HUDEP-2 (cell line): ENCODE measurements at regions not wholly inside any gene's neighbourhood (a gene's known extent, or its start where the extent isn't known, plus 50 kb on each side); places are given as distances from the start of the nearest gene placed in this dataset.
"Not testable (repeated sequence)": the region's sequence is repeated elsewhere in the genome, so short reads cannot be mapped to it uniquely, and the experiment has no call there.

Experiments
- DNase-seq, 76 experiments: peaks; one replicate each; lab custom pipeline; 2025; ENCODE audit not compliant: unreplicated experiment in 76 of 76; lab: John Stamatoyannopoulos, UW

GRCh38 chr15:26197719-26198118 lies 334.6 kb upstream of the ATP10A start:
- DNase-seq = no peak

DNA sequence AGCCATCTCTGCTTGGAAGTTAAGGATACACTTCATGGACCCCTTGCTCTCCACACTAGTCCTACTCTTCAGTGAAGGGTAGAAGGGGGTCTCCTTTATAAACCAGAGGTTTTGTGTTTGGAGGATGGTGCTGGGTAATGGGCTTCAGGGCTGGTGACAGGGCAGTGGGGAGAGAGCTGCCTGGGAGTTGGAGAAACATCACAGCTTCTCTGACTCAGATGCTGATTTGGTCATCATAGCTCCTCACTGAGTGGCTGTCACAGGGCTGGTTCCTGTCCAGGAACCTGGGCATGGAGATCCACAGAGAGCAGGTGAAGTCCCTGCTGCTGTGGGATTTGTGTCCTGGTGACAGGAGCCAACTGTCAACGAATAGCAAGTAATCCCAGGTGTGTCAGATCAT lies 333.9 kb upstream of the ATP10A start:
- DNase-seq = no peak

DNA sequence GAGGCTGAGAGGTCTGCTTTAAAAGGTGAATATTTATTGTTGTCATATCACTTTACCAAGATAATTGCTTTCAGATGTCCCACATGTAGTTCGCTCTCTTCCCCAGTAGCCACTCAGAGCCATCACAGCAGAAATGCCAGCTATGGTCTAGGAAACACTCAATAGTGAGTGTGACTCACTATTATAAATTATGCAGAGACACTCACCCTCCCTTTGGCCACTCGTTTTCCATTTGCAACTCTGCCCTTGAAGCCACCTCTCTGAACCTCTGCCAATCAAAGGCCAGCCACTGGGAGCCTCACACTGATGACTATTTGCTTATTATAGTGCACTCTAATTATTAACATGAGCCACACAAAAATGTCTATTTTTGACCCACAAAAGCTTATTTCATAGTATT lies 328.1 kb upstream of the ATP10A start:
- DNase-seq = no peak

GRCh38 chr15:26186138-26186537 lies 323.0 kb upstream of the ATP10A start:
- not testable (repeated sequence) for DNase-seq

GRCh38 chr15:26182441-26182840 lies 319.3 kb upstream of the ATP10A start:
- DNase-seq = no peak

- DNase-seq = peak in 4 of 76 experiments; percentile 0 to 7 (median 2)
Observed at GRCh38 chr15:26179906-26180305, 316.8 kb upstream of the ATP10A start.

DNA sequence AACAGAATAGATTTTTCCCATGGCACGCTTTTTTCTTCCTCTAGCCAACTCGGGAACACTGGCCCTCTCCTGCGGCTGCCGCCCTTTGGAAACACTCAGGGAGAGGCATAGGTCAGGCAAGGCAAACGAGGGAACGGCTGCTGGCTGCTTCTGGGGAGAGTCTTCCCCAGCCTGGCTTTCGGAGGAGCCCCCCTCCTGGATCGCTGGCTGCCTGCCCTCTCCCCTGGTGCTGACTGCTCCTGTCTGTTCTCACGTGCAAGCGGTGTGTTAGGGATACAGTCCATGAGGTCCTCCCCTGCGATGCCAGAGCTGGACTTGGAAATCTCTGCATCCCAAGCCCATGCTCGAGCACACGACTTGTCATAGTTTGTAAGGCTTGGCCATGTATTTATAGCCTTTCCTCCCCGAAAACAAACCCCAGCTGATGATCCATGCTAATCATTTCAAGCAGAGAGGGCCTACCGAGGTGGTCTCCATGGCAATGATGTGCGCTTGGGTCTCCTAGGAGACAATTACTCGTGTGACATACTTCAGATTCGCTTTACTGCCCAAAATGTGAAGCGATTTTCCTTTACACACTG lies 315.6 kb upstream of the ATP10A start:
- DNase-seq = no peak

DNA sequence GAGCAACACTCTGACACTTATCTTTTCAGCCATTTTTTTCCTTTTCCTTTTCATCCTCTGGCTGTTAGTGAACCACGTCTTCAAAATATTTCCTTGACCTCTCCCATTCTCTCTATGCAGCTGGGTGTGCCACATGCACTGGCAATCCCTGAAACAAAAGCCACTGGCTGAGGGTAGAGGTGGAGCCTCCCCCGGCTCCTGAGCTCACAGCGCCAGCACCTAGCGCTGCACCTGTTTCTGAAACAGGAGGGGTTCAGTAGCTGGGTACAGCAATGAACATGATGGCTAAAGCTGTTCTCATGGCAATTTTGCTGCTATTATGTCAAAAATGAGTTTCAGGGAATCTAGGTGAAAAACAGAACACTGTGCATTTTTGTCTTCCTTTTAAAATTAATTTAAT lies 314.7 kb upstream of the ATP10A start:
- no peak for DNase-seq

- no peak for DNase-seq
Observed at GRCh38 chr15:26176831-26177230, 313.7 kb upstream of the ATP10A start.

GRCh38 chr15:26171266-26171665 lies 308.1 kb upstream of the ATP10A start:
- no peak for DNase-seq

DNA sequence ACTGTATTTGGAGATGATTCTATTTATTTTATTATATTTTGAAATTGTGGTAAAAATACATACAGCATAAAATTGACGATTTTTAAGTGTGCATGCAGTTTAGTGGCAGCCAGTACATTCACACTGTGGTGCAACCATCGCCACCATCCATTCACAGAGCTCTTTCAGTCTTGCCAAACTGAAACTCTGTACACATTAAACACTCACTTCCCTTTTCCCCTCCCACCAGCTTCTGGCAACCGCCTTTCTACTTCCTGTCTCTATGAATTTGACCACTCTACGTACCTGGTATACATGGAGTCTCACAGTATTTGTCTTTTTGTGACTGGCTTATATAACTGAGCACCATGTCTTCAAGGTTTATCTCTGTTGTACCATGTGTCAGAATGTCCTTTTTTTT lies 303.3 kb upstream of the ATP10A start:
- DNase-seq = no peak

GRCh38 chr15:26165546-26165945 lies 302.4 kb upstream of the ATP10A start:
- DNase-seq = no peak

- DNase-seq = no peak
Observed at GRCh38 chr15:26160343-26160742, 297.2 kb upstream of the ATP10A start.

DNA sequence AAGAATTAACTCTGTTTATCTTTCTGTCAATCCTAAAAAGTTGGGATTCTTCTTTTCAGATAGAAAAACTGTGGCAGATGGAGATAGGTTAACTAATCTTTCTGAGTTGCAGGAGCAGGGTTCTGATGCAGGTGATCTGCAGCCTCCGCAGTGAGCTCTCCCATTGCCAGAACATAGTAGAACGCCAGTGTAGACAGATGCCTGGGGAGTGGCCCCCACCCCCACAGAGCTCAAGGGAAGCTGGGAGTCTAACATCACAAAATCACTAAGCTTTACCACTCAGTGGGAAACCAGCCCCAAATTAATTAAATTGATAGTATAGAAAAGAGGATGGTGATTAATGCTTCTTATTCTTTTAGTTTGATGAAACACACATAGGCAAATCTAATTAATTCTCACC lies 295.0 kb upstream of the ATP10A start:
- DNase-seq = no peak

DNA sequence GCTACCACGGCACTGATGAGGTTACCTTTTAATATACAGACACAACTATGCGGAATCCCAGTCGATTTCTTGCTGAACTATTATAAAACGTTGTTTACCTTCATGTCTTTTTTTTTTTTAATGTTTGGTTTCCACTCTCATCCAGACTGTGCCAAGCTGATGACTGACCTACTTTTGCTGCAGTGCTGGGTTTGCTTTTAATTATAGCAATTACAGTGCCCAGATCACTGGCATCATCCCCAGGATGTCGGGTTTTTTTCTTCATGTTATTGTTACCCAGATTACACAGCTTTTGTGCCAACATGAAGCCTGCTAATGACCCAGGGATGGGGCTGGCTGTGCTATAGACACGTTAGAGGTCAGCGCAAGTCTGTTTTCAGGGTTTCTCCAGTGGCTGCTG lies 294.0 kb upstream of the ATP10A start:
- DNase-seq = no peak

- no peak for DNase-seq
Observed at GRCh38 chr15:26156051-26156450, 292.9 kb upstream of the ATP10A start.

GRCh38 chr15:26148156-26148860 lies 285.2 kb upstream of the ATP10A start:
- no peak for DNase-seq

DNA sequence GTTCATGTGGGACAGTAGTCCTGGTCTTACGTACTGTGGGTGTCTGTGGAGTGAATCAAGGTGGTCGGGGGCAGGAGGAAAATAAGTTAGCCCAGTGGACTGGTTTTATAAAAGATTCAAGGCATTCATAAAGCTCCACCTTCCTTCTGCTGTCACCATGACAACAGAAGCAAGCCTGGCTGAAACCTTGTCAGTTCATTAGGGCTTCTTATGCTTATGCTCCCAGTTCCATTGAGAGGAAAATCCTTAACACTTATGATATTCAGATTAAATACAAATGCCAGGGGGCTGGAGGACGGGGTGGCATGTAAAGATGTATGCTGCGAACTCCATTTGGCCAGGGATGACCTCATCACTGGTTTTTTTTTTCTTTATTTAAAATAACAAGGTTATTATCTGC lies 283.1 kb upstream of the ATP10A start:
- no peak for DNase-seq

GRCh38 chr15:26145796-26146195 lies 282.7 kb upstream of the ATP10A start:
- DNase-seq = no peak

DNA sequence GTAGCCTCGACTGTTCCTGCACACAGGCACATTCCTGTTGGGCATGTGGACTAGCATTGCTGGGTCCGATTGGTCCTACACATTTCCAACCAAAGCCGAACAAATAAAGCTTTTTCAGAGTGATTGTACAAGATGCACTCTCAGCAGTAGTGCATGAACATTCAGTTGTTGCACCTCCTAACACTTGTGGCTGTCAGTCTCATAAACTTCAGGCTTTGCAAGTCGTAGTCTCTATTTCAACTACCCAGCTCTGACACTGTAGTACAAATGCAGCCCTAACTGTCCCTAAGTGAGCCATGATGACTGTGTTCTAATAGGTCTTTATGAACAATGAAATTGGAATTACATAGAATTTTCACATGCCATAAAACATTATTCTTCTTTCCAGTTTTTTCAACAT lies 281.7 kb upstream of the ATP10A start:
- no peak for DNase-seq

GRCh38 chr15:26143221-26143620 lies 280.1 kb upstream of the ATP10A start:
- no peak for DNase-seq

- no peak for DNase-seq
Observed at GRCh38 chr15:26134812-26135211, 271.7 kb upstream of the ATP10A start.

DNA sequence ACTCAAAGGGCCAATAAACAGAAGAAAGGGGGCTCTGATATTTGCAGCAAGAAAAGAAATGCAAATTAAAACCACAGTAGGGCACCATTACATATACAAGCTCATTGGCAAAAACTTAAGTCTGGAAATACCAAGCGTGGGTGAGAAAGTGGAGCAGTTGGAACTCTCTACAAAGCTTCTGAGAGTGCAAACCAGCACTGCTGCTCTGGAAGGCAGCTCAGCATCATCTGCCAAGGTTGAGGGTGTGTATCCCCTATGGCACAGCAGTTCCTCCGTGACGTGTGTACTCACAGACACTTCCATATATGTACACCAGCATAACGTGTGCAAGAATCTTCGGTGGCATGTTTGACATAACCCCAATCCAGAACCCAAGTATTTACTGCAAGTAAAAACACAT lies 271.0 kb upstream of the ATP10A start:
- no peak for DNase-seq
